ENCODE measurements at regions not wholly inside any gene's neighbourhood (a gene's known extent, or its start where the extent isn't known, plus 50 kb on each side); places are given as distances from the start of the nearest gene placed in this dataset.

GRCh38 chr5:87184605-87185004 is 83.1 kb upstream of the RASA1 start:
- TF ChIP-seq REST (IDR thresholded peaks at IDR 0.05; ENCODE audit: insufficient read depth in 1 of 2, low read depth in 2 of 2, low read length in 1 of 2) (no peak), CTCF (IDR thresholded peaks at IDR 0.05) (no peak), POLR2AphosphoS5 (IDR thresholded peaks at IDR 0.05; ENCODE audit: low read depth, low read length) (no peak)
